ENCODE measurements at regions not wholly inside any gene's neighbourhood (a gene's known extent, or its start where the extent isn't known, plus 50 kb on each side); places are given as distances from the start of the nearest gene placed in this dataset.

DNA sequence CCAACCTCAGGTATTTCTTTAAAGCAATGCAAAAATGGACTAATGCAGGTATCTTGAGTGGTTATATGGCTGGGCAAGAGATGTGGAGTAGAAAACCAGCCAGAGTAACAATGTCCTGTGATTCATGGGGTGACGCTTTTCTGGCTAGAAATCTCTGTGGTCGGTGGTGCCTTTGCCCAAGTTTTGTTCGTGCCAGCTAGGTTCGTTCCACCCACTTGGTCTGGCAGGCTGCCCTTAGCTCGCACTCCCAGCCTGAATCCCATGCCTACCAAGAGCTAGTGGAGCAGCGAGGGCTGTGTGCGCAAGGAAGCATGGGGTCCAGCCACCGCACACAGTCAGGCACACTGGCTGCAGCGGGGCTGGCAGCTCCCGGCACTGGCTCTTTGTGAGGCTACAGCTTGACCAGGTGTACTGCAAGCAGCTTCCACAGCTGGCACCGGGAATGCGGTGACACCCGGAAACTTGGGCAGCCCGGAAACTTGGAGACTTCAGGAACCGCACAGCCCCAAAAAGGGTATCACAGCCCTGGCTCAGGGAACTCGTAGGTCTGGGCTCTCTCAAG is 349.6 kb upstream of the PCDH20 start:
- no peaks in the 10 kb centered on the region for H4K20me1 ChIP-seq (ENCODE audit: insufficient read depth, low read length)
- 75% methylated on average over 10 of the region's 16 CpGs; no CpG with 5 or more reads in 1 of the 2 experiments for WGBS, 2 experiments (ENCODE audit: extremely low coverage in 2 of 2, insufficient read length in 1 of 2)
- H3K56ac ChIP-seq (ENCODE audit: extremely low read depth, insufficient read depth, low read length): no peak overlapping the region
- DNase-seq: no peak
- H3K4me1 ChIP-seq (ENCODE audit: control insufficient read depth, insufficient read depth, low read length): no peaks in the 10 kb centered on the region
- H3K9ac ChIP-seq (ENCODE audit: low read depth, low read length): no peak overlapping the region
- no peak overlapping the region for H2BK5ac ChIP-seq (ENCODE audit: low read depth, low read length, poor library complexity, severe bottlenecking)
- H4K5ac ChIP-seq (ENCODE audit: low read depth, low read length): no peak overlapping the region
- no peak overlapping the region for H2AK5ac ChIP-seq (ENCODE audit: low read depth, low read length)
- ChIA-PET POLR2A (ENCODE audit: unreplicated experiment) (no interaction called here), CTCF (no interaction called here)
- no peaks in the 10 kb centered on the region for H3K27me3 ChIP-seq (ENCODE audit: control insufficient read depth, insufficient read depth, low read length)
- H3K79me1 ChIP-seq (ENCODE audit: low read depth in 1 of 2, low read length in 2 of 2): no peaks in the 10 kb centered on the region
- no peaks in the 10 kb centered on the region for H3K9me1 ChIP-seq (ENCODE audit: insufficient read depth, low read length)
- H2BK15ac ChIP-seq (ENCODE audit: low read depth, low read length): no peak overlapping the region
- ATAC-seq (ENCODE audit: low read depth): no peak
- no peak overlapping the region for H2AK9ac ChIP-seq (replicated peaks; ENCODE audit: low read depth, low read length, poor library complexity)
- H3K4me3 ChIP-seq (ENCODE audit: insufficient read depth, low read depth, low read length): no peak overlapping the region
- peaks cover 16% of the 10 kb centered on the region; the same call in 1 of the 2 replicates for H3K9me3 ChIP-seq (ENCODE audit: control insufficient read depth, insufficient read depth, low read length)
- no peak overlapping the region for H2AFZ ChIP-seq (replicated peaks; ENCODE audit: low read length, poor library complexity)
- H4K8ac ChIP-seq (ENCODE audit: low read depth in 2 of 2, low read length in 2 of 2): no peak overlapping the region
- in situ Hi-C loops (cut with MboI; ENCODE audit: low sequenced_read_pairs): no loop called here
- no peak overlapping the region for H3K18ac ChIP-seq (ENCODE audit: low read depth, low read length)
- H3K4ac ChIP-seq (ENCODE audit: low read depth, low read length): no peak overlapping the region
- no peak overlapping the region for H2BK120ac ChIP-seq (ENCODE audit: low read depth, low read length)
- no peak overlapping the region for H3K23ac ChIP-seq (ENCODE audit: low read depth, low read length)
- H3K4me2 ChIP-seq (ENCODE audit: low read depth, low read length): no peak overlapping the region
- H3K14ac ChIP-seq (replicated peaks; ENCODE audit: low read depth, low read length): no peak overlapping the region
- no peaks in the 10 kb centered on the region for H3K36me3 ChIP-seq (ENCODE audit: control insufficient read depth, insufficient read depth, low read length)
- dilution Hi-C loops (cut with HindIII; ENCODE audit: low sequenced_read_pairs, unreplicated experiment): no loop called here
- no peak overlapping the region for H3K27ac ChIP-seq (ENCODE audit: insufficient read depth, low read length)
- TF ChIP-seq, protein P1, sequence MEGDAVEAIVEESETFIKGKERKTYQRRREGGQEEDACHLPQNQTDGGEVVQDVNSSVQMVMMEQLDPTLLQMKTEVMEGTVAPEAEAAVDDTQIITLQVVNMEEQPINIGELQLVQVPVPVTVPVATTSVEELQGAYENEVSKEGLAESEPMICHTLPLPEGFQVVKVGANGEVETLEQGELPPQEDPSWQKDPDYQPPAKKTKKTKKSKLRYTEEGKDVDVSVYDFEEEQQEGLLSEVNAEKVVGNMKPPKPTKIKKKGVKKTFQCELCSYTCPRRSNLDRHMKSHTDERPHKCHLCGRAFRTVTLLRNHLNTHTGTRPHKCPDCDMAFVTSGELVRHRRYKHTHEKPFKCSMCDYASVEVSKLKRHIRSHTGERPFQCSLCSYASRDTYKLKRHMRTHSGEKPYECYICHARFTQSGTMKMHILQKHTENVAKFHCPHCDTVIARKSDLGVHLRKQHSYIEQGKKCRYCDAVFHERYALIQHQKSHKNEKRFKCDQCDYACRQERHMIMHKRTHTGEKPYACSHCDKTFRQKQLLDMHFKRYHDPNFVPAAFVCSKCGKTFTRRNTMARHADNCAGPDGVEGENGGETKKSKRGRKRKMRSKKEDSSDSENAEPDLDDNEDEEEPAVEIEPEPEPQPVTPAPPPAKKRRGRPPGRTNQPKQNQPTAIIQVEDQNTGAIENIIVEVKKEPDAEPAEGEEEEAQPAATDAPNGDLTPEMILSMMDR (conservative IDR thresholded peaks at IDR 0.05; ENCODE audit: low read depth, low read length): no peak
- TF ChIP-seq, protein P2, sequence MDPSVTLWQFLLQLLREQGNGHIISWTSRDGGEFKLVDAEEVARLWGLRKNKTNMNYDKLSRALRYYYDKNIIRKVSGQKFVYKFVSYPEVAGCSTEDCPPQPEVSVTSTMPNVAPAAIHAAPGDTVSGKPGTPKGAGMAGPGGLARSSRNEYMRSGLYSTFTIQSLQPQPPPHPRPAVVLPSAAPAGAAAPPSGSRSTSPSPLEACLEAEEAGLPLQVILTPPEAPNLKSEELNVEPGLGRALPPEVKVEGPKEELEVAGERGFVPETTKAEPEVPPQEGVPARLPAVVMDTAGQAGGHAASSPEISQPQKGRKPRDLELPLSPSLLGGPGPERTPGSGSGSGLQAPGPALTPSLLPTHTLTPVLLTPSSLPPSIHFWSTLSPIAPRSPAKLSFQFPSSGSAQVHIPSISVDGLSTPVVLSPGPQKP (IDR thresholded peaks at IDR 0.05; ENCODE audit: borderline replicate concordance, low read depth, low read length): no peak
- TF ChIP-seq MXI1 (IDR thresholded peaks at IDR 0.05; ENCODE audit: borderline replicate concordance, low read depth, low read length) (no peak), FOS (IDR thresholded peaks at IDR 0.05; ENCODE audit: low read depth, low read length) (no peak), NFE2L2 (IDR thresholded peaks at IDR 0.05; ENCODE audit: low read depth, low read length) (no peak), SMC3 (IDR thresholded peaks at IDR 0.05; ENCODE audit: low read depth, low read length) (no peak), MAFK (IDR thresholded peaks at IDR 0.05; ENCODE audit: low read depth, low read length) (no peak)
- no peak overlapping the region for H2BK20ac ChIP-seq (ENCODE audit: low read depth, low read length)
- intact Hi-C loops (cut with micrococcal nuclease): no loop called here
- BruUV-seq (replicated peaks): no TSS peak
- no peak overlapping the region for H4K91ac ChIP-seq (ENCODE audit: insufficient read depth, low read depth, low read length)
